ENCODE measurements at regions not wholly inside any gene's neighbourhood (a gene's known extent, or its start where the extent isn't known, plus 50 kb on each side); places are given as distances from the start of the nearest gene placed in this dataset.

DNA sequence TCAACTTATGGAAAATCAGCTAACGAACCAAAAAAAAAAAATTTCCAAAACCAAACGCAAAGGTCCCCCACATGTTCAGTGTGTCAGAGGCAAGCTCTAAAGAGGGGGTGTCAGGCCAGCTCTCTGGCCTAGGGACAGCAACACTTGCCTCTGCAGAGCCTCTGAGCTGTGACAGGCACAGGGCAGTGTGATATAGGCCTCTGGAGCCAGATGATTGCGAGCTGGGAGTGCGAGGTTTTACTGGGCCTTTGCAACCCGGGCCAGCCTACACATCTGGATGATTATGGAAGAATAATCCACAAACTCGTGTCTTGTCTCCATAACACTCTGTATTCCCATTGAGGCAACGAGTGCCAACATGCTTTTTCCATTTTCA is 67.7 kb upstream of the STC2 start:
- no peaks in the 10 kb centered on the region for H3K36me3 ChIP-seq (replicated peaks; ENCODE audit: low read depth, low read length)
- TF ChIP-seq, protein P1, sequence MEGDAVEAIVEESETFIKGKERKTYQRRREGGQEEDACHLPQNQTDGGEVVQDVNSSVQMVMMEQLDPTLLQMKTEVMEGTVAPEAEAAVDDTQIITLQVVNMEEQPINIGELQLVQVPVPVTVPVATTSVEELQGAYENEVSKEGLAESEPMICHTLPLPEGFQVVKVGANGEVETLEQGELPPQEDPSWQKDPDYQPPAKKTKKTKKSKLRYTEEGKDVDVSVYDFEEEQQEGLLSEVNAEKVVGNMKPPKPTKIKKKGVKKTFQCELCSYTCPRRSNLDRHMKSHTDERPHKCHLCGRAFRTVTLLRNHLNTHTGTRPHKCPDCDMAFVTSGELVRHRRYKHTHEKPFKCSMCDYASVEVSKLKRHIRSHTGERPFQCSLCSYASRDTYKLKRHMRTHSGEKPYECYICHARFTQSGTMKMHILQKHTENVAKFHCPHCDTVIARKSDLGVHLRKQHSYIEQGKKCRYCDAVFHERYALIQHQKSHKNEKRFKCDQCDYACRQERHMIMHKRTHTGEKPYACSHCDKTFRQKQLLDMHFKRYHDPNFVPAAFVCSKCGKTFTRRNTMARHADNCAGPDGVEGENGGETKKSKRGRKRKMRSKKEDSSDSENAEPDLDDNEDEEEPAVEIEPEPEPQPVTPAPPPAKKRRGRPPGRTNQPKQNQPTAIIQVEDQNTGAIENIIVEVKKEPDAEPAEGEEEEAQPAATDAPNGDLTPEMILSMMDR (IDR thresholded peaks at IDR 0.05; ENCODE audit: low read depth, low read length): no peak
- TF ChIP-seq EZH2phosphoT487 (IDR thresholded peaks at IDR 0.05; ENCODE audit: low read depth): no peak
- no peaks in the 10 kb centered on the region for H4K20me1 ChIP-seq (ENCODE audit: insufficient read depth, low read length)
- H3K4me3 ChIP-seq (ENCODE audit: low read length): no peak overlapping the region
- no peaks in the 10 kb centered on the region for H3K4me1 ChIP-seq (ENCODE audit: low read length)
- H3K4me2 ChIP-seq (ENCODE audit: low read length): no peak overlapping the region
- no peak overlapping the region for H3K27ac ChIP-seq (ENCODE audit: low read length)
- H3K79me2 ChIP-seq (ENCODE audit: low read length): no peaks in the 10 kb centered on the region
- H3K9me3 ChIP-seq (ENCODE audit: insufficient read depth, low read length): no peaks in the 10 kb centered on the region
- peaks cover 28% of the 10 kb centered on the region for H3K27me3 ChIP-seq (ENCODE audit: low read depth, low read length)
- no peak overlapping the region for H3K9ac ChIP-seq (ENCODE audit: low read length)
- H2AFZ ChIP-seq (ENCODE audit: low read depth, low read length): no peak overlapping the region

DNA sequence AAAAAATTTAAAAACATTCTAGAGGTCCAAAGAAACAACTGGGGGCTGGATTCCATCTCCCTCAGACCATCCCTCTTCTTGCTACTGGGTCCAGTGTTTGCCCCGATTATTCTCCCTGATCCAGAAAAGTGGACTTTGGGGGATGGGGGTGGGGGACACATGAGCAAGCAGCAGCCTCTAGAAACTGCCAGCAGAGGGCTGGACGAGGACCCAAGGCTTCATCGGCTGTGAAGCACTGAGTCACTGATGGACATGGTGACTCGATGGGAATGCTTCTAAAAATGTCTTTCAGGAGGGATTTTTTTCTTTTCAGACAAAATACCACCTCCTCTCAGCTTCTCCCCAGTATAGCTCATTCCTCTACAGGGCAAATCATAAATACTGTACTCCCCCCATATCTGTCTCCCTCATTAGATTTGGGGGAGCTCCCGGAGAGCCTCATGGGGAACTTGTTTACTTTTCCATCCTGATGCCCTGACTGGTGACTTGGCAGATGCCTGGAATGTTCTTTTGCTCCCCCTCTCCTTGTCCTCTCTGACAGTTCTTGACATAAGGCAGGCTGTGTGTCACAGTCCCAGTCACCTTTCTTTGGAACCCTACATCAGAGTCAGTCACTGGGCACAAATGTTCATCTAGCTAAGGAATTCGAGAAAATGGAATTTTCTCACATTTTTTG is 67.2 kb upstream of the STC2 start:
- H2AFZ ChIP-seq (ENCODE audit: low read depth, low read length): no peak overlapping the region
- no peak for TF ChIP-seq EZH2phosphoT487 (IDR thresholded peaks at IDR 0.05; ENCODE audit: low read depth)
- TF ChIP-seq, protein P1 (IDR thresholded peaks at IDR 0.05; ENCODE audit: low read depth, low read length): no peak
- H3K9ac ChIP-seq (ENCODE audit: low read length): no peak overlapping the region
- no peaks in the 10 kb centered on the region for H4K20me1 ChIP-seq (ENCODE audit: insufficient read depth, low read length)
- no peaks in the 10 kb centered on the region for H3K9me3 ChIP-seq (ENCODE audit: insufficient read depth, low read length)
- H3K4me1 ChIP-seq (ENCODE audit: low read length): no peaks in the 10 kb centered on the region
- H3K79me2 ChIP-seq (ENCODE audit: low read length): no peaks in the 10 kb centered on the region
- no peak overlapping the region for H3K4me2 ChIP-seq (ENCODE audit: low read length)
- no peak overlapping the region for H3K4me3 ChIP-seq (ENCODE audit: low read length)
- no peaks in the 10 kb centered on the region for H3K36me3 ChIP-seq (replicated peaks; ENCODE audit: low read depth, low read length)
- H3K27me3 ChIP-seq (ENCODE audit: low read depth, low read length): peaks cover 32% of the 10 kb centered on the region
- H3K27ac ChIP-seq (ENCODE audit: low read length): no peak overlapping the region

DNA sequence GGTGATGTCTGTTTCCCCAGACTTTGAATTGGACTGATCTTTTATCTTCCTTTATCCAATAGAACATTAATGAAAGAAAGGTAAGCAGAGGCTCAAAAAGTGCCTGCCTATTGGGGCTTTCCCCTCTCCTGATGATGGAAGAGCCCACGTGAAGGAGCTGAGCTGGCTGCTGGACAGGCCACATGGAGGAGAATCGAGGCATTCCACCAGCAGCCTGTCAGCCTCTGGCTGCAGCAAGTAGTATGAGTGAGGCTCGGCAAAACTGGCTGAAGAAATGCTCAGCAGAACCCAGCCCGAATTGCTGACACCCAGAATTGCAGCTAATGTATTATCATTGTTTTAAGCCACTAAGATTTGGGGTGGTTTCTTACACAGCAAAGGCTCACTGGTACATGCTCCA is 66.5 kb upstream of the STC2 start:
- no peak overlapping the region for H3K4me3 ChIP-seq (ENCODE audit: low read length)

DNA sequence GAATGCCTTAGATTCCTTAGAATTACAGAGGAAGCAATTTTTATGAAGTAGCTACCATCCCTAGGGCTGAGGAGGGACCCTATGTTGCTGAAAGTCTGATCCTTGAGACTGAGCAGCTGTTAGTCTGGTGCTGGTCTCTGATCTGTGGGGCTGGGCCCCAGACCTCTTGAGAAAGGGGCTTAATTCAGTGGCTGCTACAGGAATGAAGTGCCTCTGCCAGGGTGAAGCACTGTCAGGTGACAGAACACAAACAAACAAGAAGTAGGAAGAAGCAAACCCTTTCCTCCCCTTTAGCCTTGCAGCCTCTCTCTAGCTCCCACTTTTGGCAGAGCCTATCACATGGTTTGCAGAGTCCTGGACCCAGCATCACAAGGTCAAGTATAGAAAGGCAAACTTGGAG is 64.0 kb upstream of the STC2 start:
- Histone ChIP-seq H3K27ac (ENCODE audit: low read length) (no peak overlapping the region), H4K20me1 (ENCODE audit: insufficient read depth, low read length) (no peaks in the 10 kb centered on the region), H3K36me3 (replicated peaks; ENCODE audit: low read depth, low read length) (no peaks in the 10 kb centered on the region), H3K4me2 (ENCODE audit: low read length) (no peak overlapping the region), H3K79me2 (ENCODE audit: low read length) (no peaks in the 10 kb centered on the region), H3K27me3 (ENCODE audit: low read depth, low read length) (peaks cover 28% of the 10 kb centered on the region), H3K9me3 (ENCODE audit: insufficient read depth, low read length) (no peaks in the 10 kb centered on the region), H3K4me1 (ENCODE audit: low read length) (no peaks in the 10 kb centered on the region), H3K9ac (ENCODE audit: low read length) (no peak overlapping the region), H2AFZ (ENCODE audit: low read depth, low read length) (no peak overlapping the region), H3K4me3 (ENCODE audit: low read length) (no peak overlapping the region)
- TF ChIP-seq, protein P1 (IDR thresholded peaks at IDR 0.05; ENCODE audit: low read depth, low read length): no peak
- TF ChIP-seq EZH2phosphoT487 (IDR thresholded peaks at IDR 0.05; ENCODE audit: low read depth): no peak

More for the DNA sequence above, 66.5 kb upstream of the STC2 start:
- Histone ChIP-seq H4K20me1 (ENCODE audit: insufficient read depth, low read length) (no peaks in the 10 kb centered on the region), H3K9ac (ENCODE audit: low read length) (no peak overlapping the region), H3K36me3 (replicated peaks; ENCODE audit: low read depth, low read length) (no peaks in the 10 kb centered on the region), H3K27ac (ENCODE audit: low read length) (no peak overlapping the region), H3K4me2 (ENCODE audit: low read length) (no peak overlapping the region), H3K79me2 (ENCODE audit: low read length) (no peaks in the 10 kb centered on the region), H3K27me3 (ENCODE audit: low read depth, low read length) (peaks cover 37% of the 10 kb centered on the region), H3K4me1 (ENCODE audit: low read length) (no peaks in the 10 kb centered on the region), H2AFZ (ENCODE audit: low read depth, low read length) (no peak overlapping the region), H3K9me3 (ENCODE audit: insufficient read depth, low read length) (no peaks in the 10 kb centered on the region)
- TF ChIP-seq EZH2phosphoT487 (IDR thresholded peaks at IDR 0.05; ENCODE audit: low read depth): no peak
- TF ChIP-seq, protein P1 (IDR thresholded peaks at IDR 0.05; ENCODE audit: low read depth, low read length): no peak
